AG09319 (cell line): ENCODE measurements at regions not wholly inside any gene's neighbourhood (a gene's known extent, or its start where the extent isn't known, plus 50 kb on each side); places are given as distances from the start of the nearest gene placed in this dataset.

Experiments used
- DNase-seq: peaks from one replicate; pipeline ENCODE4 v3.0.0-alpha.2; 2010; ENCODE audit warnings: low read depth; ENCODE audit errors: extremely low read depth
- CTCF ChIP-seq: IDR thresholded peaks from 2 replicates; pipeline ENCODE4 v1.5.1; 2011; ENCODE audit warnings: low read depth, mild to moderate bottlenecking, inconsistent platforms, low read length, moderate library complexity

DNA sequence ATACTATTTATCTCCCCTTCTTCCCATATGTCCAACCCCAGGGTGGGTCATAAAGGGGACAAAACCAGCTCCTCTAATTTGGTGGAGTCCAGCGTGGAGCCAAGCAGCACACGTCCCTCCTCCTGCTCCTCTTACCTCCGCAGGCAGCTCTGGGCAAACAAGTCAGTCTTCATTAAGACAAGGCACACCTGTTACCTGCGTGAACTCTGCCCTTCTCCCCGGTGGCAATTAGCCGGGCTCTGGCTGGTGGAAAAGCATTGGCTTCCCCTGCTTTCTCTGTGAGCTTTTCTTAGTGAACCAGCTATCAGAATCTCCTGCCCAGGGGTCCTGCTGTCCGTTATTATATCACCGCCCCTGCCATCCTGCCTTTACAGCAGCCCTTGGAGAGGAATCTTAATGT is 418.7 kb upstream of the CADM1 start:
- no peak for DNase-seq
- no peak for TF ChIP-seq CTCF

DNA sequence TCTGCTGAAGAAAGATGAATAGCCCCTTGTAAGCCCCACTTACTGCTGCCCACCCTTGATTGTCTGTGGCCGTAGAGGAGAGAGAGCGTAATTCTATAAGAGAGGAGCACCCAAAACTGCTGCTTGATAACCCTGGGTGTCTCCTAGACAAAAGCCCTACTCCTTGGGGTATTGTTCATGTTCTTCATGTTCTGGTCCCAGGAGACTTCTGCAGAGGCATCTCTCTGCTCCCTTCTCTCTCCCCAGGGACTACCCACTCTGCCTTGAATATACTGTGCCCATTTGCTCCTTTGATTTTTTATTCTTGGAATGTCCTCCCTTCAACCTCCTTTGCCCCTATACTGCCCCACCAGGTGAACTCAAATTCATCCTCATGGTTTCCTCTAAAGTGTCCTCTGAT is 417.8 kb upstream of the CADM1 start:
- TF ChIP-seq CTCF, result no peak
- DNase-seq, result no peak

DNA sequence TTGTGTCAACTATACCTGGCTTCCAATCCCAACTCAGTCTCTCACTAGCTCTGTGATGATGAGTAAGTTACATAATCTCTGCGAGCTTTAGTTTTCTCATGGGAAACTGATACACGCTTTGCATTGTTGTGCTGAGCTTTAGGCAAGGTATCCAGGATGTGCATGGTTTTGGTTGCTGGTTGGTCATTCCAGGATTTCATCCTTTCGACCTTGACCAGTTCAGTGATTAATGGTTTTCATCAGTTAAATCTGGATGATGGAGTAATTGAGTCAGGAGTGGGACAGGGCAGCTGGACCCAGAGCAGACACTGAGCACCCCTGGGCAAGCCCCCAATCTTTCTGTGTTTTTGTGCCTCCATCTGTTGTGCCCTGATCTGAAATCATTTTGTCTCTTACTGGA is 417.3 kb upstream of the CADM1 start:
- no peak for DNase-seq
- TF ChIP-seq CTCF, result no peak

DNA sequence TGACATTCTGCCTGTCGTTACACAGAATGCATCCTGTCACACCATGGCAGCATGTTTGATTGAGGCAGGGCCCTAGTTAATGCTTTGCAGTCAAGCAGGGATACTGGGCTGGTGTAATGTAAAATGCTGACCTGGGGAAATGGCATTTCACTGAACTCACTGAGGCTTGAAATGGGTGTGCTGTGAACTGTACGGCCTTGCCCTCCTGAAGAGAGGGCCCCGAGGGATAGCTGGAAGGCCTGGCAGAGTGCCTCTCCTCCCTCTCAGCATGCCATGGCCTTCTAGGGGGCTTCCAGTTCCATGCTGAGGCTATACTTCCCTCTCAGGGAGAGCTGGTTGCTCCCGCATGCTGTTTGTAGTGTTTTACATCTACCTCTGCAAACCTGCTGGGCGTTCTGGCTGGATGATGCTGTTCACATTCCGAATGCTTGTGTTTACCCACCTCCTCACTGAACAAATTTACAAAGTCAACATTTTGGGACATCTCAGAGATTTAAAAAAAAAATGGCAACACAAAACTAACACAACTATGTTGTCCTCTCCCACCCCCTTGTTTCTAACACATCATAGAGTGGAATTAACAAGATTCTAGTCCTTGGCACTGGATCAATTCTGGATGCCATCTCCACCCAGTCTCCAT is 416.7 kb upstream of the CADM1 start:
- no peak for DNase-seq
- no peak for TF ChIP-seq CTCF

DNA sequence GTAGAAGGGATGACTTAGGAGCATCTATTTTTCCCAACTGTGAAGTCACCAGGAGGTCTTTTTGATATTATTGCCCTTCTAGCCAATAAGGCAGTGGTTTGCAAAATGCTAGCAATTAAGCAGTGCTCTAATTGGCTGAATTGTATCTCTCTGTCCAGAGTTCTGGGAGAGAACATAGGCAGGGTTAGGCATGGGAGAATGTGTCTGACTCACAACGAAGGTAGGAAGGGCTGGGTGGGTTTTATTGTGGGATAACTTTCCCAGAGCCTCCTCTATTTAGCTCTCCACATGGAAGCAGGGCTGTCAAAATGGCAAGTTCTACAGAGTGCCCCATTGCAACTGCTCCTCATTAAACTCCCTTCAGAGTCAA is 415.9 kb upstream of the CADM1 start:
- TF ChIP-seq CTCF, result no peak
- DNase-seq, result no peak

- TF ChIP-seq CTCF, result no peak
- no peak for DNase-seq
These were observed 415.3 kb upstream of the CADM1 start for GRCh38 chr11:115919341-115920091.

- DNase-seq, result no peak
- TF ChIP-seq CTCF, result no peak
These were observed 414.4 kb upstream of the CADM1 start for GRCh38 chr11:115918576-115918975.
